ENCODE measurements at regions not wholly inside any gene's neighbourhood (a gene's known extent, or its start where the extent isn't known, plus 50 kb on each side); places are given as distances from the start of the nearest gene placed in this dataset.

DNA sequence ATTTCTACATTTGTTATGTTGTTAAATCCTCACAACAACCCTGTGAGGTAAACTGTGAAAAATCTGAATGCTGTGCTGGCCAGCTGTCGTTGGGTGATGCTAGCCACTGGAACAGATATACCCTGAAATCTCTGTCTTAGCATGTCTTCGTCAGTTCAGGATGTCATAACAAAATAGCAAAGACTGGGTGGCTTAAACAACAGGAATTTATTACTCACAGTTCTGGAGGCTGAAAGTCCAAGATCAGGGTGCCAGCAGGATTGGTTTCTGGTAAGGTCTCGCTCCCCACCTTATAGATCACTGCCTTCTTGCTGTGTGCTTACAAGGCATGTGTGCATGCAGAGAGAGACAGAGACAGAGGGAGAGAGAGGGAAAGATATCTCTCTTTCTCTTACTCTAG is 211.7 kb downstream of the C11orf91 start:
- ATAC-seq (replicated peaks), result no peak
- H3K27ac Mint-ChIP-seq, result no peak overlapping the region
- no peaks in the 10 kb centered on the region for H3K36me3 Mint-ChIP-seq (ENCODE audit: insufficient read depth)
- H3K27me3 Mint-ChIP-seq, result peaks cover 37 to 61% of the 10 kb centered on the region in 2 donors
- no peak for DNase-seq
- no peak overlapping the region for H3K4me3 Mint-ChIP-seq
- H3K4me1 Mint-ChIP-seq (ENCODE audit: low read depth in 2 of 2), result no peaks in the 10 kb centered on the region
- no peaks in the 10 kb centered on the region for H3K9me3 Mint-ChIP-seq

DNA sequence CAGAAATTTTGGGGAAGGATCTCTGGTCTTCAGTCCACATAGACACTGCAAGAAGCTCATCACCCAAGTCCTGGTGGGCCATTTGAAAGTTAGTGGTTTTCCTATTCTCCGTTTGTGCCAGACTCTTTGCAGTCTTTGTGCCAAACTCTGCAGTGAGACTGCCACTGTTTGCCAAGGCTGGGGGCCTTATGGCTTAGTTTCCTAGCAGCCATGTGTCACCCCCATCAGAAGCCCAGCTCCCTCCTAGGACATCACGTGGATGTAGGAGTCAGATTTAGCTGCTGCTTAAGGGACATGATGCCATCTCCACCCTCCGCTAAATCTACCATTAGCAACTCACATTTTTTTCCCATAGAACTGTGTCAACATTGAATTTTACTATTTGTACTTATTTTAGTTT is 220.0 kb downstream of the C11orf91 start:
- Mint-ChIP-seq H3K27ac (no peak overlapping the region), H3K4me3 (no peak overlapping the region), H3K4me1 (ENCODE audit: low read depth in 2 of 2) (no peaks in the 10 kb centered on the region), H3K36me3 (ENCODE audit: insufficient read depth) (no peaks in the 10 kb centered on the region), H3K9me3 (no peaks in the 10 kb centered on the region), H3K27me3 (peaks cover 23 to 42% of the 10 kb centered on the region in 2 donors)
- DNase-seq, result no peak
- no peak for ATAC-seq (replicated peaks)

DNA sequence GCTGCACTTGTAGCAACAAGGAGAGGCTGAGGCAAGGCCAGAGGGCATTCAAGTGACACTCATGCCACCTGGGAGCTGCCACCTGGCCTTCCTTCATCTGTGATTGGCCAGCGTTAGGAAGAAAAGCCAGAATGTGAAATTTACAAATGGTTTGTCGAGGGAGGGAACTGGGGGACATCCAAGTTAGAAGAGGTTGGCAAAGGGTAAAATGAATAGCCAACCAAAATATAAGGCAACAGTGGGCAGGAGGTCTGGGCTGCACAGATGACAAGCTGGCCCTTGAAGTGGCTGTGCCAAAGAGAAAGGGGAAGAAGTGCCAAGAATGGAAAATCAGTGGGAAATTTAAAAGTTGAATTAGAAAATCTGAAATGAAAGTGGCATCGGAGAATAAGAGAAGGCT is 221.4 kb downstream of the C11orf91 start:
- Mint-ChIP-seq H3K4me3 (no peak overlapping the region), H3K36me3 (ENCODE audit: insufficient read depth) (no peaks in the 10 kb centered on the region), H3K27ac (no peak overlapping the region), H3K4me1 (ENCODE audit: low read depth in 2 of 2) (no peaks in the 10 kb centered on the region), H3K9me3 (no peaks in the 10 kb centered on the region), H3K27me3 (peaks cover 24 to 38% of the 10 kb centered on the region in 2 donors)
- no peak for DNase-seq
- ATAC-seq (replicated peaks), result no peak

DNA sequence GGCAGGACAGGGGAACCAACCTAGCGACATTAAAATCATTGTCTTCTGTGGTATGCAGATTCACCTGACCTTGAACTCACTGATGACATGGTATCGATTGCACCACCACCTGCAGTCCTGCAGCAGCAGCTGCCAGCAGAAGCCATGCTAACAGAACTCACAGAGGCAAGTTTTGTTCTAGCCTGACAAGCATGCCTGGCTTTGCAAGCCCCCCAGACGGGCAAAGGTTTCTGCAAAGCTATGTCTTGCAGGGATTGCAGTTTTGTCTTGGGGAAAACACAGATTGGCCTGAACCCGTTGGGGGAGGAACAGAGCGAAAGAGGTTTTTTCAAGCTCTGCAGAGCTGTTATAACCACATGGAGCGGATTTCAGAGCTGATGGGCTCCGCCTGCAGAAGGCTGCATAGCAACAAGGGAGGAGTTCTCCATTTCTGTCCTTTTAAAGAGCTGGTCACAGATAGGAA is 221.0 kb downstream of the HIPK3 start:
- H3K36me3 Mint-ChIP-seq (ENCODE audit: insufficient read depth), result no peaks in the 10 kb centered on the region
- H3K27ac Mint-ChIP-seq, result no peak overlapping the region
- H3K4me1 Mint-ChIP-seq (ENCODE audit: low read depth in 2 of 2), result no peaks in the 10 kb centered on the region
- DNase-seq, result no peak
- no peak overlapping the region for H3K4me3 Mint-ChIP-seq
- H3K27me3 Mint-ChIP-seq, result peaks cover 34 to 38% of the 10 kb centered on the region in 2 donors
- no peak for ATAC-seq (replicated peaks)
- no peaks in the 10 kb centered on the region for H3K9me3 Mint-ChIP-seq

DNA sequence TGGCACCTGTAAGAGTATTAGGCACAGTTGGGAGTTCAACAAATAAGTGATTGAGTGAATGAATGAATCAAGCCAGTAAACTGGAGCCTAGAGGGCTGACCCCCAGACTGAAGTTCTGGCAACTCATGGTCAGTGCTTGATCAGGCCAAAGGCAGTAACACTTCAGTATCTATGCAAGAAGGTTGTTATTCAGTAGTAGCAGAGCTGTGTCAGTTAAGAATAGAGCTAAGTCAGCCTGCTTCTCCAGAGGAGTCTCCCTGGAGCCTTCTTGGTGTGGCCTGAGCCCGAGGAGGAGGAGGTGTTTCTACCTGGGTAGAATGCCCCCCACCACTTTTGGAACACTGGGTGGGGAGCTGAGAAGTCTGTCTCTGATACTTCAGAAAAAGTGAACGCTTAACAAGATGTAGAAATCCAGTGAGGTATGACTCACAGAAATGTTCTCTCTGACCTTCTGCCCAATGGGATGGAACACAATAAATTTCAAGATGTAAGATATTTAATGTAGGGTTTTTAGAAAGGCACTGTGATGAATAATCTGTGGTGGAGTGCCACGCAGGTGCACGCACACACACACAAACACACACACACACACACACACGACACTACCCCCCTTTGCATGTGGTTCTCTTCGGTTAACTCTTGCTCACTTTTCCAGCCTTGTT is 219.9 kb downstream of the HIPK3 start:
- Mint-ChIP-seq H3K36me3 (ENCODE audit: insufficient read depth) (no peaks in the 10 kb centered on the region), H3K4me3 (no peak overlapping the region), H3K4me1 (ENCODE audit: low read depth in 2 of 2) (no peaks in the 10 kb centered on the region), H3K9me3 (no peaks in the 10 kb centered on the region), H3K27ac (no peak overlapping the region), H3K27me3 (peaks cover 37 to 39% of the 10 kb centered on the region in 2 donors)
- ATAC-seq (replicated peaks), result no peak
- DNase-seq, result no peak

DNA sequence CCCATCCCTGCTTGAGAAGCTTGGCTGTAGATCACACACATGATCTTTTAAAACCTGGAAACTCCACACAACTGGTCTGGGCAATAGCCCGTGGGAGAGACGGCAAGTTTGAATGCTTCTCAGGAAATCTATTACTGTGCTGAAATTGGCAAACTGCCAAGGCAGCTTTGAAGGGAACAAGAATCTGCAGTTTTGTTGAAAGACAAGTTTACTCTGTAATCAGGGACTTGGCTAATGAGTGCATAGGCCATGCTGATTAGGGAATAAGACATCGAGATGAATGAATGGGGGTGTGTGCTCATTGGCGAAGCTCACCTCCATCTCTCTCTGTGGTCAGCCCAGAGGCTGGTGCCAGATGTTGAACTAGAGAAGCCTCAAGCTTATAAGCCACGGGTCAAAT is 218.8 kb downstream of the HIPK3 start:
- H3K9me3 Mint-ChIP-seq, result no peaks in the 10 kb centered on the region
- no peak overlapping the region for H3K27ac Mint-ChIP-seq
- peaks cover 34 to 37% of the 10 kb centered on the region in 2 donors for H3K27me3 Mint-ChIP-seq
- no peaks in the 10 kb centered on the region for H3K36me3 Mint-ChIP-seq (ENCODE audit: insufficient read depth)
- no peak overlapping the region for H3K4me3 Mint-ChIP-seq
- H3K4me1 Mint-ChIP-seq (ENCODE audit: low read depth in 2 of 2), result no peaks in the 10 kb centered on the region
- ATAC-seq (replicated peaks) (no peak), DNase-seq (no peak)

DNA sequence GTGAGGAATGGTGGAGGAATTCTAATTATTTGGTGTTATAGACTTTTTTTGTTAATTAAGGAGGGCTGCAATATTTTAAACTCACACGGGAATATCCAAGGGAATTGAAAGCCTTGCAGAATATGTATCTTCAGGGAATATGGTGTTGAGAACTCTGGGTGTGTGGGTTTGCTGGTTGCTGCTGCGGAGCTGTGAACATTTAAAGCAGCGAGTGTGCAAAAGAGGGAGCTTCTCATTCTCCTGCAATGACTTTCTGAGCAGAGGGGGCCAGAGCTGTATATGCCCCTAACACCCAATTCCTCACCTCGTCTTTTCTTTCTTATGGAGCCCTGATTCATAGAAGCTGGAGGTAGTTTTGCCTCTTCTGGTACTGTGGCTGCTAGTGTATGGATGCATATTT is 217.7 kb downstream of the HIPK3 start:
- Mint-ChIP-seq H3K4me1 (ENCODE audit: low read depth in 2 of 2) (no peaks in the 10 kb centered on the region), H3K27ac (no peak overlapping the region), H3K4me3 (no peak overlapping the region), H3K36me3 (ENCODE audit: insufficient read depth) (no peaks in the 10 kb centered on the region), H3K9me3 (no peaks in the 10 kb centered on the region), H3K27me3 (peaks cover 40 to 44% of the 10 kb centered on the region in 2 donors)
- ATAC-seq (replicated peaks) (no peak), DNase-seq (no peak)

DNA sequence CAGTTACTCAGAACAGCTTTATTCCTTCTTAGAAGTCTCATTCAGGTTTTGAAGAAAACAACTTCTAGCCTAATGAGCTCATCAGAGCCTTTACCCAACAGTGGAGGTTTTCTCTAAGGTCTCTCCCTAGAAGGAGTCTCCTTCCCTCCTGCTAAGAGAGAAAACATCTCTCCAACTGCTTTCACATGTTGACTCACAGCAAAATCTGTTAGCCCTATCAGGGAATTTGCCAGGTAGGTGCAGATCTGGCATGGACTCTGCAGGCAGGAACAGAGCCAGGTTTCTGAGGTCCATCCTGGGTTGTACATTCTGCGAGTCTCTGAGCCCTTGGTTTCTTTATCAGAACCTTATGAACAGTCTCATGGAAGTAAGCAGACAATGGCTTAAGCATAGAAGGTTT is 214.4 kb downstream of the HIPK3 start:
- no peak overlapping the region for H3K27ac Mint-ChIP-seq
- H3K4me3 Mint-ChIP-seq, result no peak overlapping the region
- DNase-seq (no peak), ATAC-seq (replicated peaks) (no peak)
- H3K9me3 Mint-ChIP-seq, result no peaks in the 10 kb centered on the region
- no peaks in the 10 kb centered on the region for H3K4me1 Mint-ChIP-seq (ENCODE audit: low read depth in 2 of 2)
- H3K27me3 Mint-ChIP-seq, result peaks cover 31 to 33% of the 10 kb centered on the region in 2 donors
- H3K36me3 Mint-ChIP-seq (ENCODE audit: insufficient read depth), result no peaks in the 10 kb centered on the region

DNA sequence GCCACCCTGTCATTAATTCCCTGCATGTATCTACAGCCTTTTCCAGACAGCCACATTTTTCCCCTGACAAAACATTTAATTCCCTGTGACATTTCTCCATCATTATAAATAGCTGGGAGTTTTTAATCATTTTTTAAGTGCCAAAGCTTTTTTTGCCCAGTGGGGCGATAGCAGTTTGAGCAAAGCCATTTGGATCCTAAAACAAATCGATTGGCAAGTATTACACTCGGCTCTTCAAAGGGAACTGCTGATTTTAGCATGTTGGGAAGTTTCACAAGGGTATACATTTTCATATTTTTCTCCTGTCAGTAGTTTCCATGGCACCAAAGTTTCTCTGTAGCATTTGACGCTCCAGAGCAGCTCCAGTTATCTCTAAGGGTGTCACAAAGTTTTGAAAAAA is 210.8 kb downstream of the HIPK3 start:
- H3K4me1 Mint-ChIP-seq (ENCODE audit: low read depth in 2 of 2), result no peaks in the 10 kb centered on the region
- DNase-seq (no peak), ATAC-seq (replicated peaks) (no peak)
- peaks cover 24 to 33% of the 10 kb centered on the region in 2 donors for H3K27me3 Mint-ChIP-seq
- no peaks in the 10 kb centered on the region for H3K36me3 Mint-ChIP-seq (ENCODE audit: insufficient read depth)
- no peak overlapping the region for H3K27ac Mint-ChIP-seq
- H3K9me3 Mint-ChIP-seq, result no peaks in the 10 kb centered on the region
- H3K4me3 Mint-ChIP-seq, result no peak overlapping the region

DNA sequence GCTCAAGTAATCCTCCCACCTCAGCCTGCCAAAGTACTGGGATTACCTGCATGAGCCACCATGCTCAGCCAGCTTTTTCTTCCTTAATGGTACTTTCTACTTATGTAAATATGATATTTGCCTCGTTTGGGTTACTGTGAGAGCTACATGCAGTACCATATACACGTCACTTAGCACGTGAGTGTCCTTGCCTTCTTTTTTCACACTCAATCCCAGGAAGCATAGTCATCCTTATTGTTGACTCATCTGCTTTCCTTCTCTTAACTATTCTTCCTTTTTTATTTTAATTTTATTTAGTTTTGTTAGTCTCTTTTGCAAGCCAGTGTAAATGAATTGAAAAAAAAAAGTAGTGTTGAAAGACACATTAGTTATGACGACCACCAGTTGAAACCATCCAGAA is 205.9 kb downstream of the HIPK3 start:
- H3K4me3 Mint-ChIP-seq, result no peak overlapping the region
- no peaks in the 10 kb centered on the region for H3K36me3 Mint-ChIP-seq (ENCODE audit: insufficient read depth)
- DNase-seq, result no peak
- no peak overlapping the region for H3K27ac Mint-ChIP-seq
- H3K27me3 Mint-ChIP-seq, result peaks cover 32 to 40% of the 10 kb centered on the region in 2 donors
- no peaks in the 10 kb centered on the region for H3K4me1 Mint-ChIP-seq (ENCODE audit: low read depth in 2 of 2)
- no peaks in the 10 kb centered on the region for H3K9me3 Mint-ChIP-seq
- no peak for ATAC-seq (replicated peaks)

DNA sequence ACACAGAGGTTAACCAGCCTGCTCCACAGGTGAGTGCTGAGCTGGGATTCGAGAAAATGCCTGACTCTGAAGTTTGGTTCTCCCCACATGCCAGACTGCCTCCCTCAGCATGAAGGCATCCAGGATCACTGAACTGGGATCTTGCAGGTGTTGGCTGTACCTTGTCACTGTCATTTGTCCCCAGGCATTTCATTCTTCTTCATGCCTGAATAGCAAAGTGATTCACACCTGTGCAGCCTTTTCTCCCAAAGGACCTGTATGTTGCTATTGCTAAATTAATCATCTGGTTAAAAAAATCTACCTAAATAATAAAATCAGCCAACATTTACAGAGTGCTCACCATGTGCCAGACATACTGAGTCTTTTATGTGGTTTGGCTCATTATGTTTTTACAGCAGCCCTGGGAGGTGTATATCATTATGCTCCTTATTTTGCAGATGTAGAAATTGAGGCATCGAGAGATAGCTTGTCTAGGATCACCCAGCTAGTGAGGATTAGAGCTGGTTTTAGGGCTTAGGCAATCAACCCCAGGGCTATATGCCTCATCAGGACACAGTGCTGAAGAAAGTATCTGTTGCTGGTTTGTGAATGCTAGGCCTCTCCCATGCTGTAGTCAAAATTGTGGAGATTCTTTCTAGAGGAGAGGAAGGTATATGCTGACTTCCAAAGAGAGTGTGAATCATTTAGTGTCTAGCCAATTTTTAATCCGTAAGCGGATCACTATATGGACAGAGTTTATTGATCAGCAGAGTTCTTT is 204.4 kb downstream of the HIPK3 start:
- H3K9me3 Mint-ChIP-seq, result no peaks in the 10 kb centered on the region
- H3K27me3 Mint-ChIP-seq, result peaks cover 36 to 46% of the 10 kb centered on the region in 2 donors
- H3K4me3 Mint-ChIP-seq, result no peak overlapping the region
- H3K36me3 Mint-ChIP-seq (ENCODE audit: insufficient read depth), result no peaks in the 10 kb centered on the region
- ATAC-seq (replicated peaks), result no peak
- no peak overlapping the region for H3K27ac Mint-ChIP-seq
- DNase-seq, result no peak
- no peaks in the 10 kb centered on the region for H3K4me1 Mint-ChIP-seq (ENCODE audit: low read depth in 2 of 2)

DNA sequence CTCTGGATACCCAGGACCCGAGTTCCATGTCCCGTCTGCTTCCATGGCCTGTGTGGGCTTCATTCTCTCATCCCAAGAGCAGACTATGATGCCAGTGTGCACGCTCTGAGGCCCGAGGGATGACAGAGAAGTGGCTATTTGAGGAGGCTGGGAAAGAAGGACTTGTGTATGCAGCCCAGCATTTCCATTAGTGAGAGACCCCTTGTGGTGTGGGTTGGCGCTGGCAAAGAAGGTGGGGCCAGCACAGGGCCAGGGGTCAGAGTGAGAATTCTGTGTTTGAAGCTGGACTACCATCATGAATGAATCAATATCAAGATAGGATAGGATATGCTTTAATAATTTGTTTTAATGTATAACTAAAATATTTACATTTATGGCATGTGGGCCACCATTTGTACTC is 200.8 kb downstream of the HIPK3 start:
- no peak overlapping the region for H3K27ac Mint-ChIP-seq
- ATAC-seq (replicated peaks), result no peak
- H3K4me3 Mint-ChIP-seq, result no peak overlapping the region
- H3K27me3 Mint-ChIP-seq, result peaks cover 35 to 48% of the 10 kb centered on the region in 2 donors
- H3K9me3 Mint-ChIP-seq, result no peaks in the 10 kb centered on the region
- H3K36me3 Mint-ChIP-seq (ENCODE audit: insufficient read depth), result peaks cover 3% of the 10 kb centered on the region
- no peak for DNase-seq
- no peaks in the 10 kb centered on the region for H3K4me1 Mint-ChIP-seq (ENCODE audit: low read depth in 2 of 2)

DNA sequence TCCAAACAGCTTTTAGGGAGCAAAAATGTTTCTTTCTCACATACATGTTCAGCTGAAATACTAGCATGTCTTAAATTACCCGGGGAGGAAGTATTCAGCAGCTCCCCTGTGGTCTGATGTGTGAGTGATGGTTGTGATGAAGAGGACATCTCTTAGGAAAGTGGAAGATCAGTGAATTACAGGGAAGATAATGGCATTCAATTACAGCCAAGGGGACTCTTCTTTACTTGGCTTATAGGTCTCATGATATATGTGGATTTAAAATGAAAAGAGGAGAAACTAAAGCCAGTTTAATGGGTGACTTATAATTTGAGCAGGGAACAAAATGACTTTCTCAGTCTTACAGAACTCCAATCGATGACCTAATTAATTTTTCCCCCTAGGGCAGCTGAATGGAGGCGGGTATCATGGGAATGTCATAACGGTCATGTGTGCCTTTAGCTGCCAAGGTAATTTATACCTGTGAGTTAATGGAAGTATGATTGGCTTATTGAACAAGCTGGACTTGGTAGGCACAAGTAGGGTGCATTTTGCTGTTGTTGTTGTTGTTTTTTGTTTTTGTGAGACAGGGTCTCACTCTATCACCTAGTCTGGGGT is 198.8 kb downstream of the HIPK3 start:
- no peak overlapping the region for H3K4me3 Mint-ChIP-seq
- ATAC-seq (replicated peaks), result no peak
- DNase-seq, result no peak
- no peaks in the 10 kb centered on the region for H3K4me1 Mint-ChIP-seq (ENCODE audit: low read depth in 2 of 2)
- H3K36me3 Mint-ChIP-seq (ENCODE audit: insufficient read depth), result peaks cover 3% of the 10 kb centered on the region
- H3K27me3 Mint-ChIP-seq, result peaks cover 52 to 61% of the 10 kb centered on the region in 2 donors
- H3K9me3 Mint-ChIP-seq, result no peaks in the 10 kb centered on the region
- H3K27ac Mint-ChIP-seq, result no peak overlapping the region

DNA sequence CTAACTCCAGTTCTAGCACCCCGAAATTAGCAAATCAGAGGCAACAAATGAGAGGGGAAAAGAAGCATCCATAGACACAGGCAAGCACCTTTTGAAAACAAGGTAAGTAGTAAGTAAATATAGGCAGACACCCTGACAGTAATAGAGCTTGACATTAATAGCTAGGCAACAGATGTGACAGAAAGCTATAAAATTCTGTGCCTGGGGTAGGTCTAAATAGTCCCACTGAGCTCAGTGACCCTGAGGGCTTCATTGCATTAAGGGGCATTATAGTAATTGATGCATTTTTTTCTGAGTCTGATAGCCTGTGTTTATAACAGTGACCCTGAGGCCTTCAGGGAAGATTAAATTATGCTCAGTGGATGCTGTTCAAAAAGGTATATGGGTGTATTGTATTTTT is 197.1 kb downstream of the HIPK3 start:
- H3K27ac Mint-ChIP-seq, result no peak overlapping the region
- H3K9me3 Mint-ChIP-seq, result no peaks in the 10 kb centered on the region
- no peaks in the 10 kb centered on the region for H3K4me1 Mint-ChIP-seq (ENCODE audit: low read depth in 2 of 2)
- H3K36me3 Mint-ChIP-seq (ENCODE audit: insufficient read depth), result peaks cover 3% of the 10 kb centered on the region
- H3K27me3 Mint-ChIP-seq, result peaks cover 40 to 66% of the 10 kb centered on the region in 2 donors
- H3K4me3 Mint-ChIP-seq, result no peak overlapping the region
- no peak for DNase-seq
- ATAC-seq (replicated peaks), result no peak

All from effector memory CD8-positive, alpha-beta T cell (primary cell).